Vagina (tissue), 2 donors: ENCODE measurements at regions not wholly inside any gene's neighbourhood (a gene's known extent, or its start where the extent isn't known, plus 50 kb on each side); places are given as distances from the start of the nearest gene placed in this dataset.
"Not testable (repeated sequence)": the region's sequence is repeated elsewhere in the genome, so short reads cannot be mapped to it uniquely, and the experiment has no call there.

Experiments used
- DNase-seq, 2 donors: peaks; one replicate each; pipeline ENCODE4 v3.0.0-alpha.2; 2017; ENCODE audit errors: extremely low spot score in 2 of 2
- H3K27ac ChIP-seq: fragments of 200-600 bp; sonication (generic); one replicate; pipeline ENCODE4 v1.5.1; 2019
- H3K27me3 ChIP-seq: fragments of 200-600 bp; sonication (generic); one replicate; pipeline ENCODE4 v1.5.1; 2019
- H3K36me3 ChIP-seq, 2 donors: fragments of 200-600 bp; sonication (generic); one replicate each; pipeline ENCODE4 v1.5.1; 2017 to 2019
- H3K4me1 ChIP-seq: fragments of 200-600 bp; sonication (generic); one replicate; pipeline ENCODE4 v1.5.1; 2019
- H3K4me3 ChIP-seq, 2 donors: fragments of 200-600 bp; sonication (generic); 1 replicate in 1 of 2; 2 replicates in 1 of 2; pipeline ENCODE4 v1.5.1; 2016 to 2019
- H3K9me3 ChIP-seq: fragments of 200-600 bp; sonication (generic); one replicate; pipeline ENCODE4 v1.5.1; 2019
- CTCF ChIP-seq, 3 experiments: fragments of 450-650 bp in 2 of 3; fragments of 200-600 bp in 1 of 3; sonication (generic) in 1 of 3; IDR thresholded peaks; one replicate each; pipeline ENCODE4 v1.5.1; 2017 to 2019; ENCODE audit warnings: antibody characterized with exemption in 3 of 3, mild to moderate bottlenecking in 2 of 3, moderate library complexity in 2 of 3
- POLR2A ChIP-seq, 2 donors: fragments of 450-650 bp; IDR thresholded peaks; one replicate each; pipeline ENCODE4 v1.6.1; 2017; ENCODE audit warnings: antibody characterized with exemption in 2 of 2, mild to moderate bottlenecking in 2 of 2, moderate library complexity in 2 of 2
- POLR2AphosphoS5 ChIP-seq, 2 donors: sonication (generic); formaldehyde crosslinking; IDR thresholded peaks; one replicate each; pipeline ENCODE4 v1.9.0; 2017; ENCODE audit warnings: antibody characterized with exemption in 2 of 2, mild to moderate bottlenecking in 2 of 2, low read depth in 1 of 2; ENCODE audit not compliant: insufficient read depth in 1 of 2
- intact Hi-C: fragments of 100-400 bp; cut with DNase I; formaldehyde crosslinking; loops from one replicate; pipeline ENCODE4 v1.15.1; 2023

DNA sequence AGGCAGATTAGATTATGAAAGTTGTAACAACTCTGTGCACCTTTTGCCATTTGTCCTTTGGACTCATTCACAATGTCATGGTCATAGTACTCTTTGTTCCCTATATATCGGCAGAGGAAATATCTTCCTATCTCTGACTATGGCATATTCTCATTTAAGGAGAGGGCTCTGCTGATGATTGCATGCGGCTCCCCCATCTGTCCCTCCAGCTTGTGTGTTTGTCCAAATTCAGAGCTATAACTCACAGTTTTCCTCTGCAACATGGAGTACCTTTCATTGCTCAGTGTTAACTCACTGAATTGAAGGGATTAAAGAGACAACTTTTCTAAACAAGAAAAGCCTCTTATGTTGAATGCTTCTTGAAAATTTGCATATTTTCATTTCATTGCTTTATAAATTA, 145.5 kb downstream of the OTUD1 start:
- no peak for TF ChIP-seq POLR2AphosphoS5 (IDR thresholded peaks at IDR 0.05; ENCODE audit: insufficient read depth in 1 of 2, low read depth in 1 of 2)
- no peak for TF ChIP-seq POLR2A (IDR thresholded peaks at IDR 0.05)
- TF ChIP-seq CTCF (IDR thresholded peaks at IDR 0.05): no peak
- no peak for DNase-seq

GRCh38 chr10:23585186-23585585, 146.3 kb downstream of the OTUD1 start:
- no peak overlapping the region for H3K4me3 ChIP-seq
- no peak for DNase-seq
- intact Hi-C loops: no loop called here
- H3K4me1 ChIP-seq: no peaks in the 10 kb centered on the region
- no peak overlapping the region for H3K27ac ChIP-seq
- H3K9me3 ChIP-seq: no peaks in the 10 kb centered on the region
- TF ChIP-seq CTCF (IDR thresholded peaks at IDR 0.05) (no peak), POLR2AphosphoS5 (IDR thresholded peaks at IDR 0.05; ENCODE audit: insufficient read depth in 1 of 2, low read depth in 1 of 2) (no peak), POLR2A (IDR thresholded peaks at IDR 0.05) (no peak)
- H3K36me3 ChIP-seq: no peaks in the 10 kb centered on the region
- no peaks in the 10 kb centered on the region for H3K27me3 ChIP-seq

More for the DNA sequence above, 145.5 kb downstream of the OTUD1 start:
- H3K27me3 ChIP-seq: no peaks in the 10 kb centered on the region
- no peaks in the 10 kb centered on the region for H3K36me3 ChIP-seq
- H3K9me3 ChIP-seq: no peaks in the 10 kb centered on the region
- no peaks in the 10 kb centered on the region for H3K4me1 ChIP-seq
- no peak overlapping the region for H3K27ac ChIP-seq
- no peak overlapping the region for H3K4me3 ChIP-seq
- intact Hi-C loops: no loop called here

DNA sequence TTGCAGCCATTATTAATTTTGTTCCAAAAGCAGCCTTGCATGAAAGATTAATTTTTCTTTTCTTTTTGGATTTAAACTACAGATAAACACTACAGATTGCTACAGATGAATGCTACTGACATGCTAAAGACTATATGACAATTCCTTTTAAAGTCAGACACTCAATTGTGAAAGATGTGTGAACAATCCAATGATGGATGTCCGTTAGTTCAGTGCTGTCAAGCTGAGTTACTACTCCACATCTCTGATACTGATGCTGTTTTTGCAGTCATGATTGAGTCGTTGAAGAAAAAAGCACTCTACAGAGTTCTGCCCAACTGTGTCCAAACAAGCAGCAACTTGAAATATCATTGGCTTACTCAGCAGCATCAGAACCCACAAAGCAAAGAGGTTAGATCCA, 146.8 kb downstream of the OTUD1 start:
- intact Hi-C loops: no loop called here
- H3K36me3 ChIP-seq: no peaks in the 10 kb centered on the region
- H3K4me3 ChIP-seq: no peak overlapping the region
- no peaks in the 10 kb centered on the region for H3K27me3 ChIP-seq
- no peaks in the 10 kb centered on the region for H3K4me1 ChIP-seq
- no peak for TF ChIP-seq POLR2A (IDR thresholded peaks at IDR 0.05)
- no peak for TF ChIP-seq POLR2AphosphoS5 (IDR thresholded peaks at IDR 0.05; ENCODE audit: insufficient read depth in 1 of 2, low read depth in 1 of 2)
- no peak for TF ChIP-seq CTCF (IDR thresholded peaks at IDR 0.05)
- no peaks in the 10 kb centered on the region for H3K9me3 ChIP-seq
- no peak for DNase-seq
- H3K27ac ChIP-seq: no peak overlapping the region

DNA sequence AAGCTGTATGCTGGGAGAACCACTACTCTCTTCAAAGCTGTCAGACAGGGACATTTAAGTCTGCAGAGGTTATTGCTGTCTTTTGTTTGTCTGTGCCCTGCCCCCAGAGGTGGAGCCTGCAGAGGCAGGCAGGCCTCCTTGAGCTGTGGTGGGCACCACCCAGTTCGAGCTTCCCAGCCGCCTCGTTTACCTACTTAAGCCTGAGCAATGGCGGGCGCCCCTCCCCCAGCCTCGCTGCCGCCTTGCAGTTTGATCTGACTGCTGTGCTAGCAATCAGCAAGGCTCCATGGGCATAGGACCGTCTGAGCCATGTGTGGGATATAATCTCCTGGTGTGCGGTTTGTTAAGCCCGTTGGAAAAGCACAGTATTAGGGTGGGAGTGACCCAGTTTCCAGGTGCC, 156.4 kb downstream of the OTUD1 start:
- H3K27me3 ChIP-seq, H3K27ac ChIP-seq, H3K4me1 ChIP-seq, DNase-seq, H3K9me3 ChIP-seq, intact Hi-C loops, H3K4me3 ChIP-seq, H3K36me3 ChIP-seq: not testable (repeated sequence)

DNA sequence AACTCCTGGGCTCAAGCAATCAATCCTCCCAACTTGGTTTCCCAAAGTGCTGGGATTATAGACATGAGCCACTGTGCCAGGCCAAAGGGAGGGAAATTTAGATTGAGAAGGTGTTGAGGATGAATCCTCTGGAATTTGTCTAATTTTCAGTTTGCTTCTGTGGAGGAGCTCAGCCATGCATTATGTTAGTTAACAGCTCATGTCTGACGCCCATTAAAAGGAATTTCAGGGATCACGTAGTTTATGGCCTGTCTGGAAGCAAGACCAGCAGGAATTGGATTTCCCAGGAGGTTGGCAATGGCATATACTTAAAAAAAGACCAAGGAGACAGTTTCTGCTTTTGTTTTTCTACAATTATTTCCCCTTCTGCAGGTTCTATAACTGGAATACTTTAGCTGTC, 165.7 kb downstream of the OTUD1 start:
- TF ChIP-seq POLR2AphosphoS5 (IDR thresholded peaks at IDR 0.05; ENCODE audit: insufficient read depth in 1 of 2, low read depth in 1 of 2): no peak
- no peak for TF ChIP-seq POLR2A (IDR thresholded peaks at IDR 0.05)
- no peak for TF ChIP-seq CTCF (IDR thresholded peaks at IDR 0.05)
- intact Hi-C loops: no loop called here
- Histone ChIP-seq H3K36me3 (no peaks in the 10 kb centered on the region), H3K4me1 (no peaks in the 10 kb centered on the region), H3K4me3 (no peak overlapping the region), H3K9me3 (no peaks in the 10 kb centered on the region), H3K27ac (no peak overlapping the region), H3K27me3 (no peaks in the 10 kb centered on the region)
- no peak for DNase-seq

DNA sequence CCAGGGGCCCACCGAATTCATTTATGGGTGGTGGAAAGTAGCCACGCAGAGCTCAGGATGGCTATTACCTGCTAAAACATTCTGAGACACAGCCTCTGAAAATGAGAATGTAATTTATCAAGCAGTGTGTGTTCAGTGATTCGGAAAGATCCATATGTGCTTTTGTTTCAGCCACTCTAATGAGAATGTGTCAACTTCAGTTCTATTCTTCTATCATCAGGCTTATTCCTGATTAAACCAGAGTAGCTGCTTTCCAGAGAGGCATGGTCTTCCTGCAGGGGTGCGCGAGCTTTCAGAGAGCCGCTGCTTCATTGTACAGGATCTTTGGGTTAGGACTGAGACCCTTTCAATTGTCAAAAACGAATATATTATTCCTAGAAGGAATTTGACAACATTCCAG, 167.6 kb downstream of the OTUD1 start:
- Histone ChIP-seq H3K4me1 (peaks cover 14% of the 10 kb centered on the region), H3K9me3 (no peaks in the 10 kb centered on the region), H3K27ac (no peak overlapping the region), H3K27me3 (no peaks in the 10 kb centered on the region), H3K4me3 (no peak overlapping the region), H3K36me3 (no peaks in the 10 kb centered on the region)
- TF ChIP-seq POLR2A (IDR thresholded peaks at IDR 0.05) (no peak), POLR2AphosphoS5 (IDR thresholded peaks at IDR 0.05; ENCODE audit: insufficient read depth in 1 of 2, low read depth in 1 of 2) (no peak), CTCF (IDR thresholded peaks at IDR 0.05) (no peak)
- no peak for DNase-seq
- intact Hi-C loops: no loop called here
